ENCODE measurements at regions not wholly inside any gene's neighbourhood (a gene's known extent, or its start where the extent isn't known, plus 50 kb on each side); places are given as distances from the start of the nearest gene placed in this dataset.

GRCh38 chrX:110847334-110847733 lies 51.7 kb upstream of the CHRDL1 start:
- peak; percentile 66 for DNase-seq

GRCh38 chrX:110846071-110846470 lies 50.5 kb upstream of the CHRDL1 start:
- no peak for DNase-seq

Measured in NCI-H2171 treated with DMSO at 0.1 percent for 48 hours (cell line).